HepG2 (cell line): ENCODE measurements at regions not wholly inside any gene's neighbourhood (a gene's known extent, or its start where the extent isn't known, plus 50 kb on each side); places are given as distances from the start of the nearest gene placed in this dataset.

Experiments
- NFIC ChIP-seq: IDR thresholded peaks from 2 replicates; pipeline ENCODE4 v1.6.1; 2012; ENCODE audit warnings: mild to moderate bottlenecking, low read length, inconsistent platforms
- POLR2AphosphoS5 ChIP-seq: IDR thresholded peaks from 2 replicates; pipeline ENCODE4 v1.6.1; 2012; ENCODE audit warnings: low read depth, low read length
- TF ChIP-seq, protein P1 (sequence below): sonication (generic); formaldehyde crosslinking; IDR thresholded peaks from 2 replicates; pipeline ENCODE4 v1.5.1; 2020; ENCODE audit warnings: missing genetic modification reagents, mild to moderate bottlenecking, borderline replicate concordance

- TF ChIP-seq, protein P1, sequence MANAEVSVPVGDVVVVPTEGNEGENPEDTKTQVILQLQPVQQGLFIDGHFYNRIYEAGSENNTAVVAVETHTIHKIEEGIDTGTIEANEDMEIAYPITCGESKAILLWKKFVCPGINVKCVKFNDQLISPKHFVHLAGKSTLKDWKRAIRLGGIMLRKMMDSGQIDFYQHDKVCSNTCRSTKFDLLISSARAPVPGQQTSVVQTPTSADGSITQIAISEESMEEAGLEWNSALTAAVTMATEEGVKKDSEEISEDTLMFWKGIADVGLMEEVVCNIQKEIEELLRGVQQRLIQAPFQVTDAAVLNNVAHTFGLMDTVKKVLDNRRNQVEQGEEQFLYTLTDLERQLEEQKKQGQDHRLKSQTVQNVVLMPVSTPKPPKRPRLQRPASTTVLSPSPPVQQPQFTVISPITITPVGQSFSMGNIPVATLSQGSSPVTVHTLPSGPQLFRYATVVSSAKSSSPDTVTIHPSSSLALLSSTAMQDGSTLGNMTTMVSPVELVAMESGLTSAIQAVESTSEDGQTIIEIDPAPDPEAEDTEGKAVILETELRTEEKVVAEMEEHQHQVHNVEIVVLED, result no peak
- TF ChIP-seq POLR2AphosphoS5 (no peak), NFIC (no peak)
Observed at GRCh38 chr18:55047546-55047945, 88.3 kb upstream of the CCDC68 start.
